Endothelial cell of umbilical vein (primary cell): ENCODE measurements at regions not wholly inside any gene's neighbourhood (a gene's known extent, or its start where the extent isn't known, plus 50 kb on each side); places are given as distances from the start of the nearest gene placed in this dataset.

Experiments used
- BruUV-seq: library from RNA; stranded (reverse); fragments of 400-500 nt; replicated peaks from 2 replicates; lab custom pipeline; 2021; lab: Mats Ljungman, UMichigan
- CTCF ChIA-PET: fragments of 300-600, 350-600 bp; sonication (Branson Sonifier 250); formaldehyde crosslinking; loops from one replicate; lab custom pipeline; 2021; ENCODE audit warnings: antibody characterized with exemption, inconsistent platforms; lab: Charles Lee
- POLR2A ChIA-PET: fragments of 300-600, 350-600 bp; sonication (Branson Sonifier 250); formaldehyde crosslinking; loops from one replicate; lab custom pipeline; 2021; ENCODE audit warnings: antibody characterized with exemption, inconsistent platforms; lab: Charles Lee
- DNase-seq: peaks from one replicate; pipeline ENCODE4 v3.0.0-alpha.2; 2011; ENCODE audit warnings: low read depth, low spot score
- FAIRE-seq: peaks from 2 replicates; lab custom pipeline; 2011; peaks lifted over from hg19 to GRCh38; lab: Jason Lieb, UNC
- H2AFZ ChIP-seq: 2 replicates; pipeline ENCODE4 v1.6.0; 2012; ENCODE audit warnings: low read depth, low read length, control low read depth, inconsistent platforms
- H3K27ac ChIP-seq: 2 replicates; pipeline ENCODE4 v1.5.1; 2011; ENCODE audit warnings: low read depth, mild to moderate bottlenecking, control low read depth, low read length, moderate library complexity; ENCODE audit not compliant: insufficient read depth
- H3K27me3 ChIP-seq, 2 experiments: 2 replicates each; pipeline versions ENCODE4 v1.6.0 to v1.6.1; 2011; ENCODE audit warnings: low read length in 2 of 2, mixed read lengths in 1 of 2; ENCODE audit not compliant: control insufficient read depth in 2 of 2, insufficient read depth in 2 of 2
- H3K36me3 ChIP-seq, 2 experiments: 2 replicates in 1 of 2; 3 replicates in 1 of 2; pipeline ENCODE4 v1.5.1; 2011; ENCODE audit warnings: low read length in 2 of 2, mild to moderate bottlenecking in 1 of 2, moderate library complexity in 1 of 2; ENCODE audit not compliant: control insufficient read depth in 2 of 2, insufficient read depth in 2 of 2; ENCODE audit errors: extremely low read depth in 1 of 2
- H3K4me1 ChIP-seq: 3 replicates; pipeline ENCODE4 v1.5.1; 2011; ENCODE audit warnings: mild to moderate bottlenecking, low read length; ENCODE audit not compliant: control insufficient read depth, insufficient read depth; ENCODE audit errors: extremely low read depth
- H3K4me2 ChIP-seq: 2 replicates; pipeline ENCODE4 v1.6.1; 2011; ENCODE audit warnings: low read length, control low read depth, mixed read lengths; ENCODE audit not compliant: insufficient read depth
- H3K4me3 ChIP-seq, 3 experiments: fragments of 200-600 bp in 1 of 3; sonication (generic), shearing (Covaris generic) in 1 of 3; replicated peaks in 1 of 3; 2 replicates each; pipeline ENCODE4 v1.5.1; 2011 to 2016; ENCODE audit warnings: control low read depth in 3 of 3, low read length in 3 of 3, mild to moderate bottlenecking in 2 of 3, inconsistent platforms in 1 of 3, low read depth in 1 of 3, moderate library complexity in 1 of 3; ENCODE audit not compliant: insufficient read depth in 1 of 3
- H3K79me2 ChIP-seq: 2 replicates; pipeline ENCODE4 v1.6.0; 2012; ENCODE audit warnings: low read length, inconsistent platforms; ENCODE audit not compliant: control insufficient read depth, insufficient read depth
- H3K9ac ChIP-seq: replicated peaks from 2 replicates; pipeline ENCODE3; 2011; ENCODE audit warnings: low read length, control low read depth; ENCODE audit not compliant: insufficient read depth; ENCODE audit errors: extremely low read depth
- H3K9me1 ChIP-seq: replicated peaks from 3 replicates; pipeline ENCODE4 v1.6.0; 2011; ENCODE audit warnings: mild to moderate bottlenecking, low read length; ENCODE audit not compliant: control insufficient read depth, insufficient read depth; ENCODE audit errors: extremely low read depth
- H3K9me3 ChIP-seq: replicated peaks from 2 replicates; pipeline ENCODE4 v1.5.1; 2012; ENCODE audit warnings: low read length, inconsistent platforms; ENCODE audit not compliant: control insufficient read depth, insufficient read depth
- H4K20me1 ChIP-seq: replicated peaks from 2 replicates; pipeline ENCODE3; 2011; ENCODE audit warnings: mild to moderate bottlenecking, low read length; ENCODE audit not compliant: control insufficient read depth, insufficient read depth; ENCODE audit errors: extremely low read depth
- EZH2 ChIP-seq: IDR thresholded peaks from 2 replicates; pipeline ENCODE4 v1.6.1; 2012; ENCODE audit warnings: borderline replicate concordance, low read depth, mild to moderate bottlenecking, moderate library complexity, low read length, inconsistent platforms; ENCODE audit not compliant: severe bottlenecking
- FOS ChIP-seq: IDR thresholded peaks from 2 replicates; pipeline ENCODE4 v1.6.1; 2011; ENCODE audit warnings: mild to moderate bottlenecking, low read length, moderate library complexity, borderline replicate concordance; ENCODE audit not compliant: insufficient read depth
- GATA2 ChIP-seq: IDR thresholded peaks from 2 replicates; pipeline ENCODE4 v1.7.0; 2011; ENCODE audit warnings: low read depth, mild to moderate bottlenecking, moderate library complexity, mixed read lengths, low read length; ENCODE audit not compliant: insufficient read length, insufficient read depth
- JUN ChIP-seq: IDR thresholded peaks from 2 replicates; pipeline ENCODE4 v1.6.1; 2011; ENCODE audit warnings: borderline replicate concordance, low read depth; ENCODE audit not compliant: insufficient read length, insufficient read depth
- MAX ChIP-seq: IDR thresholded peaks from 2 replicates; pipeline ENCODE4 v1.6.1; 2011; ENCODE audit not compliant: insufficient read depth, insufficient read length
- MYC ChIP-seq: IDR thresholded peaks from one replicate; pipeline ENCODE4 v1.6.1; 2011; ENCODE audit warnings: mild to moderate bottlenecking, low read depth, low read length
- POLR2A ChIP-seq: IDR thresholded peaks from 2 replicates; pipeline ENCODE4 v1.6.1; 2012; ENCODE audit warnings: low read depth, mild to moderate bottlenecking, control low read depth, low read length
- POLR2AphosphoS5 ChIP-seq: IDR thresholded peaks from 2 replicates; pipeline ENCODE4 v1.6.1; 2012; ENCODE audit warnings: low read depth, mild to moderate bottlenecking, control low read depth, low read length, moderate library complexity; ENCODE audit not compliant: insufficient read depth
- dilution Hi-C: fragments of 300-500 bp; cut with MboI; formaldehyde crosslinking; loops from one replicate; pipeline ENCODE4 v1.15.0; 2019; ENCODE audit warnings: low sequenced_read_pairs; ENCODE audit not compliant: extremely low pct_ligation_motif_present
- intact Hi-C: fragments of 100-400 bp; cut with micrococcal nuclease; formaldehyde crosslinking; loops from one replicate; pipeline ENCODE4 v1.10.0; 2022
- TF ChIP-seq, protein P1 (sequence below), 2 donors: IDR thresholded peaks; 1 replicate in 1 of 2; 2 replicates in 1 of 2; pipeline ENCODE4 v1.5.1; 2011; ENCODE audit warnings: low read length in 2 of 2, mild to moderate bottlenecking in 2 of 2, moderate library complexity in 2 of 2, control low read depth in 1 of 2, inconsistent platforms in 1 of 2, low read depth in 1 of 2; ENCODE audit not compliant: insufficient read depth in 1 of 2; ENCODE audit errors: extremely low read depth in 1 of 2

DNA sequence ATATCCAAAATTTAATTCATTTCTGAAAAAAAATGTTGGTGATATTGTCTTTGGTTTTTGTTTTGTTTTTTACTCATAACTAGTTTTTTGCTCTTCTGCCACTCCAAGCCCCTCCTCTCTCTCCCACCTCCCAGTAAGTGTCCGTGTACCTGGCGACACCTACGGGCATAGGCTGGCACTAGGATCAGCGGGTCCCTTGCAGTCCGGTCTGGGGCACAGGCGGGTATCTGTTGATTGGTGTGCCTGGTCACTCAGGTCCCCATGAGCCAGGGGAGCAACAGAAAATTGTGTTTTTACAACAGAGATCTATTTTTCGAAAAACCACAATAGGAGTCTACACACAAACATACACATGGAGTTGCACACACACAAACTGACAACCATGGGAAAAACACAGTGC is 104.8 kb downstream of the ZIC5 start:
- H3K9me3 ChIP-seq: no peaks in the 10 kb centered on the region
- FAIRE-seq (no peak), DNase-seq (no peak)
- H3K4me1 ChIP-seq: no peaks in the 10 kb centered on the region
- POLR2A ChIA-PET: no interaction called here
- H3K9me1 ChIP-seq: no peaks in the 10 kb centered on the region
- TF ChIP-seq, protein P1, sequence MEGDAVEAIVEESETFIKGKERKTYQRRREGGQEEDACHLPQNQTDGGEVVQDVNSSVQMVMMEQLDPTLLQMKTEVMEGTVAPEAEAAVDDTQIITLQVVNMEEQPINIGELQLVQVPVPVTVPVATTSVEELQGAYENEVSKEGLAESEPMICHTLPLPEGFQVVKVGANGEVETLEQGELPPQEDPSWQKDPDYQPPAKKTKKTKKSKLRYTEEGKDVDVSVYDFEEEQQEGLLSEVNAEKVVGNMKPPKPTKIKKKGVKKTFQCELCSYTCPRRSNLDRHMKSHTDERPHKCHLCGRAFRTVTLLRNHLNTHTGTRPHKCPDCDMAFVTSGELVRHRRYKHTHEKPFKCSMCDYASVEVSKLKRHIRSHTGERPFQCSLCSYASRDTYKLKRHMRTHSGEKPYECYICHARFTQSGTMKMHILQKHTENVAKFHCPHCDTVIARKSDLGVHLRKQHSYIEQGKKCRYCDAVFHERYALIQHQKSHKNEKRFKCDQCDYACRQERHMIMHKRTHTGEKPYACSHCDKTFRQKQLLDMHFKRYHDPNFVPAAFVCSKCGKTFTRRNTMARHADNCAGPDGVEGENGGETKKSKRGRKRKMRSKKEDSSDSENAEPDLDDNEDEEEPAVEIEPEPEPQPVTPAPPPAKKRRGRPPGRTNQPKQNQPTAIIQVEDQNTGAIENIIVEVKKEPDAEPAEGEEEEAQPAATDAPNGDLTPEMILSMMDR (IDR thresholded peaks at IDR 0.05; ENCODE audit: extremely low read depth in 1 of 2, insufficient read depth in 1 of 2, low read depth in 1 of 2, low read length in 2 of 2): no peak
- no peak for TF ChIP-seq EZH2
- TF ChIP-seq FOS: no peak
- no peak for TF ChIP-seq POLR2AphosphoS5
- no peak for TF ChIP-seq MAX
- TF ChIP-seq POLR2A: no peak
- no peak overlapping the region for H3K9ac ChIP-seq
- no peak overlapping the region for H3K4me3 ChIP-seq
- no peak overlapping the region for H2AFZ ChIP-seq
- no peaks in the 10 kb centered on the region for H3K36me3 ChIP-seq
- no TSS peak for BruUV-seq
- H3K27ac ChIP-seq: no peak overlapping the region
- CTCF ChIA-PET: no interaction called here
- H4K20me1 ChIP-seq: no peaks in the 10 kb centered on the region
- no peaks in the 10 kb centered on the region for H3K79me2 ChIP-seq
- intact Hi-C loops: no loop called here
- dilution Hi-C loops: no loop called here
- peaks cover 0 to 6% of the 10 kb centered on the region in 2 experiments for H3K27me3 ChIP-seq
- no peak overlapping the region for H3K4me2 ChIP-seq

- Histone ChIP-seq H3K9me1 (no peaks in the 10 kb centered on the region), H3K27me3 (peaks cover 0 to 5% of the 10 kb centered on the region in 2 experiments), H3K79me2 (no peaks in the 10 kb centered on the region), H4K20me1 (no peaks in the 10 kb centered on the region), H3K9ac (no peak overlapping the region), H3K4me2 (no peak overlapping the region), H3K36me3 (no peaks in the 10 kb centered on the region), H3K4me1 (no peaks in the 10 kb centered on the region), H3K9me3 (no peaks in the 10 kb centered on the region), H3K4me3 (no peak overlapping the region), H3K27ac (no peak overlapping the region), H2AFZ (no peak overlapping the region)
- CTCF ChIA-PET: no interaction called here
- BruUV-seq: no TSS peak
- TF ChIP-seq POLR2AphosphoS5 (no peak), GATA2 (no peak), MYC (no peak), POLR2A (no peak), JUN (no peak), FOS (no peak), EZH2 (no peak), MAX (no peak)
- TF ChIP-seq, protein P1 (IDR thresholded peaks at IDR 0.05; ENCODE audit: extremely low read depth in 1 of 2, insufficient read depth in 1 of 2, low read depth in 1 of 2, low read length in 2 of 2): no peak
- POLR2A ChIA-PET: no interaction called here
- intact Hi-C loops: no loop called here
- DNase-seq (no peak), FAIRE-seq (no peak)
- dilution Hi-C loops: no loop called here
Measured at GRCh38 chr13:99865420-99865930, 106.1 kb downstream of the ZIC5 start.
